ENCODE measurements at regions not wholly inside any gene's neighbourhood (a gene's known extent, or its start where the extent isn't known, plus 50 kb on each side); places are given as distances from the start of the nearest gene placed in this dataset.

DNA sequence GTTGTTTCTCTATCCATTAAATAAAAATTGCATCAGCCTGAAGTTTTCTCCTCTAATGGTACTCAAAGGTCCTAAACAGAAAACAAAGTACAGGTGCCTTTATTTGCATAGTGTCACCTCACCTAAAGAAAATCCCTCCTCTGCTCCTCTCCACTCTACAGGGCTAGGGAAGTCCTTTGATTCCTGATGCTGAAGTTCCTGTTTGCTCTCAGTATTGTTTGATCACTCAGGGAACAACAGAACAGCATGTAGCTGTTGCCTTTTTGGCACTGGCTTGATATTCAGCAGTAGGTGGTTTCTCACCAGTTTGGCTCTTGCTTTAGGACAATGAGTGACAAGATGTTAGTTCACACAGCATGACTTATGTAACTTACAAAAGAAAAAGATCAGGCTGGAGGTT is 156.2 kb upstream of the SLC7A11 start:
- no peak for TF ChIP-seq POLR2A (IDR thresholded peaks at IDR 0.05)
- TF ChIP-seq, protein P1, sequence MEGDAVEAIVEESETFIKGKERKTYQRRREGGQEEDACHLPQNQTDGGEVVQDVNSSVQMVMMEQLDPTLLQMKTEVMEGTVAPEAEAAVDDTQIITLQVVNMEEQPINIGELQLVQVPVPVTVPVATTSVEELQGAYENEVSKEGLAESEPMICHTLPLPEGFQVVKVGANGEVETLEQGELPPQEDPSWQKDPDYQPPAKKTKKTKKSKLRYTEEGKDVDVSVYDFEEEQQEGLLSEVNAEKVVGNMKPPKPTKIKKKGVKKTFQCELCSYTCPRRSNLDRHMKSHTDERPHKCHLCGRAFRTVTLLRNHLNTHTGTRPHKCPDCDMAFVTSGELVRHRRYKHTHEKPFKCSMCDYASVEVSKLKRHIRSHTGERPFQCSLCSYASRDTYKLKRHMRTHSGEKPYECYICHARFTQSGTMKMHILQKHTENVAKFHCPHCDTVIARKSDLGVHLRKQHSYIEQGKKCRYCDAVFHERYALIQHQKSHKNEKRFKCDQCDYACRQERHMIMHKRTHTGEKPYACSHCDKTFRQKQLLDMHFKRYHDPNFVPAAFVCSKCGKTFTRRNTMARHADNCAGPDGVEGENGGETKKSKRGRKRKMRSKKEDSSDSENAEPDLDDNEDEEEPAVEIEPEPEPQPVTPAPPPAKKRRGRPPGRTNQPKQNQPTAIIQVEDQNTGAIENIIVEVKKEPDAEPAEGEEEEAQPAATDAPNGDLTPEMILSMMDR (IDR thresholded peaks at IDR 0.05): no peak

All from uterus (tissue), 2 donors.